OCI-LY3 (cell line): ENCODE measurements at regions not wholly inside any gene's neighbourhood (a gene's known extent, or its start where the extent isn't known, plus 50 kb on each side); places are given as distances from the start of the nearest gene placed in this dataset.

Experiments
- CTCF ChIP-seq: fragments of 200-600, 300-600 bp; sonication (generic); IDR thresholded peaks from 2 replicates; pipeline ENCODE4 v1.5.1; 2014; ENCODE audit warnings: antibody characterized with exemption, low read length, low read depth
- EZH2phosphoT487 ChIP-seq: fragments of 200-600 bp; shearing (Covaris generic); IDR thresholded peaks from 2 replicates; pipeline ENCODE4 v1.6.1; 2018; ENCODE audit warnings: antibody characterized with exemption, mixed run types, low read depth

GRCh38 chr14:94713115-94713514, 56.8 kb downstream of the GSC start:
- TF ChIP-seq CTCF, result no peak
- no peak for TF ChIP-seq EZH2phosphoT487
